GM18507 (cell line): ENCODE measurements at regions not wholly inside any gene's neighbourhood (a gene's known extent, or its start where the extent isn't known, plus 50 kb on each side); places are given as distances from the start of the nearest gene placed in this dataset.

ENCODE experiments used
- DNase-seq: peaks from one replicate; pipeline ENCODE4 v3.0.0; 2011; ENCODE audit warnings: low read depth; ENCODE audit not compliant: insufficient read length; ENCODE audit errors: extremely low spot score
- FAIRE-seq: peaks from 2 replicates; lab custom pipeline; 2011; peaks lifted over from hg19 to GRCh38; lab: Jason Lieb, UNC

- DNase-seq (no peak), FAIRE-seq (no peak)
Measured at GRCh38 chr7:97576043-97576442, 155.8 kb upstream of the TAC1 start.

GRCh38 chr7:97578225-97578624, 153.7 kb upstream of the TAC1 start:
- FAIRE-seq (no peak), DNase-seq (no peak)

- DNase-seq (no peak), FAIRE-seq (no peak)
Measured at GRCh38 chr7:97580205-97580604, 151.7 kb upstream of the TAC1 start.

- FAIRE-seq = no peak
Measured at GRCh38 chr7:97595439-97595838, 136.4 kb upstream of the TAC1 start.

GRCh38 chr7:97601931-97602457, 129.9 kb upstream of the TAC1 start:
- FAIRE-seq (peak; percentile 15), DNase-seq (no peak)

More at GRCh38 chr7:97595439-97595838, 136.4 kb upstream of the TAC1 start:
- DNase-seq = no peak

GRCh38 chr7:97620495-97620894, 111.4 kb upstream of the TAC1 start:
- FAIRE-seq (no peak), DNase-seq (no peak)

GRCh38 chr7:97623333-97623732, 108.6 kb upstream of the TAC1 start:
- DNase-seq = no peak

GRCh38 chr7:97630116-97630515, 101.8 kb upstream of the TAC1 start:
- no peak for DNase-seq
- FAIRE-seq = no peak

More at GRCh38 chr7:97623333-97623732, 108.6 kb upstream of the TAC1 start:
- FAIRE-seq = peak; percentile 35

GRCh38 chr7:97635622-97636021, 96.3 kb upstream of the TAC1 start:
- no peak for FAIRE-seq

GRCh38 chr7:97639036-97639435, 92.8 kb upstream of the TAC1 start:
- DNase-seq = no peak
- no peak for FAIRE-seq

More at GRCh38 chr7:97635622-97636021, 96.3 kb upstream of the TAC1 start:
- no peak for DNase-seq

GRCh38 chr7:97659363-97660045, 72.4 kb upstream of the TAC1 start:
- DNase-seq = no peak
- FAIRE-seq = no peak

- no peak for DNase-seq
- no peak for FAIRE-seq
Measured at GRCh38 chr7:97667359-97667758, 64.5 kb upstream of the TAC1 start.

- DNase-seq = no peak
- FAIRE-seq = no peak
Measured at GRCh38 chr7:97671571-97671970, 60.3 kb upstream of the TAC1 start.

- no peak for FAIRE-seq
- DNase-seq = no peak
Measured at GRCh38 chr7:97680622-97681021, 51.3 kb upstream of the TAC1 start.
